ENCODE measurements at regions not wholly inside any gene's neighbourhood (a gene's known extent, or its start where the extent isn't known, plus 50 kb on each side); places are given as distances from the start of the nearest gene placed in this dataset.

DNA sequence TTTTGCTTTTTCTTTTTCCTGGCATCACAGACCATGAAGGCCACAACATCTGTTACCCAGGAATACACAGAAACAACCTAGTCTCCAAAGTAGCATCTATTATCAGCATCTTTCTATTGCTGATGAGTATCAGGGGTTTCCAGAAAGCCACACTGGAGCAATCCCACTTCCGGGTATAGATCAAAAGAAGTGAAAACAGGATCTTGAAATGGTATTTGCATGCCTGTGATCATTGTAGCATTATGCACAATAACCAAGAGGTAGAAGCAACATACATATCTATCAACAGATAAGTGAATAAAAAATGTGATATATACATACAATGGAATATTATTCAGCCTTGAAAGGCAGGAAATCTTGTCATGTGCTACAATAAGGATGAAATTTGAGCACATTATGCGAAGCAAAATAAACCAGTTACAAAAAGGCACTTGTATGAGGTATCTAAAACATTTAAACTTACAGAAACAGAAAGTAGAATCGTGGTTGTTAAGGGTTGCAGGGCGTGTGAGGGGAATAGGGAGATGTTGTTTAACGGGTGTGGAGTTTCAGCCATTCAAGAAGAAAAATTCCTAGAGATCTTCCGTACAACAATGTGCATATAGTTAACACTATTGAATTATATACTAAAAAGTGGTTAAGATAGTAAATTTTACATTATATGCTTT, 115.1 kb downstream of the KCNE4 start:
- H2AFZ ChIP-seq (ENCODE audit: low read length): no peak overlapping the region
- no peaks in the 10 kb centered on the region for H3K4me1 ChIP-seq (ENCODE audit: insufficient read depth, low read length)
- H3K79me2 ChIP-seq (ENCODE audit: low read length): no peaks in the 10 kb centered on the region
- no peaks in the 10 kb centered on the region for H3K9me2 ChIP-seq (replicated peaks; ENCODE audit: low read length)
- no TSS peak for BruUV-seq (replicated peaks)
- H4K20me1 ChIP-seq (ENCODE audit: low read length): no peaks in the 10 kb centered on the region
- H3F3A ChIP-seq (ENCODE audit: low read length, unreplicated experiment): no peaks in the 10 kb centered on the region
- ChIA-PET POLR2A (ENCODE audit: unreplicated experiment) (no interaction called here), CTCF (no interaction called here)
- intact Hi-C loops (cut with micrococcal nuclease): no loop called here
- DNase-seq (no peak), ATAC-seq (no peak)
- no peaks in the 10 kb centered on the region for H3K36me3 ChIP-seq (ENCODE audit: low read depth, low read length)
- peaks cover 6% of the 10 kb centered on the region for H3K27me3 ChIP-seq (ENCODE audit: low read length)
- TF ChIP-seq EZH2 (IDR thresholded peaks at IDR 0.05; ENCODE audit: low read length, unreplicated experiment) (no peak), EZH2phosphoT487 (IDR thresholded peaks at IDR 0.05; ENCODE audit: borderline replicate concordance, low read length) (no peak)
- TF ChIP-seq, protein P1, sequence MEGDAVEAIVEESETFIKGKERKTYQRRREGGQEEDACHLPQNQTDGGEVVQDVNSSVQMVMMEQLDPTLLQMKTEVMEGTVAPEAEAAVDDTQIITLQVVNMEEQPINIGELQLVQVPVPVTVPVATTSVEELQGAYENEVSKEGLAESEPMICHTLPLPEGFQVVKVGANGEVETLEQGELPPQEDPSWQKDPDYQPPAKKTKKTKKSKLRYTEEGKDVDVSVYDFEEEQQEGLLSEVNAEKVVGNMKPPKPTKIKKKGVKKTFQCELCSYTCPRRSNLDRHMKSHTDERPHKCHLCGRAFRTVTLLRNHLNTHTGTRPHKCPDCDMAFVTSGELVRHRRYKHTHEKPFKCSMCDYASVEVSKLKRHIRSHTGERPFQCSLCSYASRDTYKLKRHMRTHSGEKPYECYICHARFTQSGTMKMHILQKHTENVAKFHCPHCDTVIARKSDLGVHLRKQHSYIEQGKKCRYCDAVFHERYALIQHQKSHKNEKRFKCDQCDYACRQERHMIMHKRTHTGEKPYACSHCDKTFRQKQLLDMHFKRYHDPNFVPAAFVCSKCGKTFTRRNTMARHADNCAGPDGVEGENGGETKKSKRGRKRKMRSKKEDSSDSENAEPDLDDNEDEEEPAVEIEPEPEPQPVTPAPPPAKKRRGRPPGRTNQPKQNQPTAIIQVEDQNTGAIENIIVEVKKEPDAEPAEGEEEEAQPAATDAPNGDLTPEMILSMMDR (conservative IDR thresholded peaks at IDR 0.05; ENCODE audit: low read depth, low read length): no peak
- no peak overlapping the region for H3K4me3 ChIP-seq (ENCODE audit: low read length)
- H3K9me3 ChIP-seq (ENCODE audit: low read length): no peaks in the 10 kb centered on the region
- H3K27ac ChIP-seq (ENCODE audit: low read length): no peak overlapping the region
- H3K9ac ChIP-seq (ENCODE audit: low read length): no peak overlapping the region
- no peak overlapping the region for H3K4me2 ChIP-seq (ENCODE audit: low read length)

DNA sequence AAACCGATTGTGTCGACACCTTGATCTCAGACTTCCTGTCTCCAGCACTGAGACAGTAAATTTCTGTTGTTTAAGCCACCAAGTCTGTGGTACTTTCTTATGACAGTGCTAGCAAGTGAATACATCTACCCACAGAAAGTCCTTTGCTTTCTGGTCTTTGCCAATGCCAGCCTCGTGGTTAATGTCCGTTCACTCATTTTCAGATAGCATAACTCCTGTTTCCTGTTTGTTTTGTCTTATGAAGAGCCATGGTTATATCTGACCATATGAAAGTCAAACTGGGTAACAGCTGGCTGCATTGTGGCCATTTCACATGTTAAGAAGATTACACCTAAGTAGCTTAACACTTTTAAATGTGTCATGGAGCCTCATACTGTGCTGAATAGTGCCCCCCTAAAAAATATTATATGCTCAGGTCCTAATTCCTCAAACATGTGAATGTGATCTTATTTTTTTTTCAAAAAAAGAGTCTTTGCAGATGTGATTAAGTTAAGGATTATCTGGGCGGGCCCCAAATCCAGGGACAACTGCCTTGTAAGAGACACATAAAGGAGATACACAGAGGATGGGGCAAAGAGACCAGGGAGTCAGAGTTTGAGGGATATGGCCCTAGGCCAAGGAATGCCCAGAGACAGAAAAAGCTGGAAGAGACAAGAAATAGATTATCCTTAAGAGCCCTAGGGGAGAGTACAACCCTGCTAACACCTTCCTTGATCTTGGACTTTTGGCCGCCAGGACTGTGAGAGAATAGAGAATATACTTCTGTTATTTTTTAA, 118.0 kb downstream of the KCNE4 start:
- intact Hi-C loops (cut with micrococcal nuclease): no loop called here
- H3K27me3 ChIP-seq (ENCODE audit: low read length): peaks cover 16% of the 10 kb centered on the region; the same call in 1 of the 2 replicates
- no peak overlapping the region for H3K4me2 ChIP-seq (ENCODE audit: low read length)
- H3K4me3 ChIP-seq (ENCODE audit: low read length): no peak overlapping the region
- no peaks in the 10 kb centered on the region for H3K79me2 ChIP-seq (ENCODE audit: low read length)
- H3K9ac ChIP-seq (ENCODE audit: low read length): no peak overlapping the region
- H3K4me1 ChIP-seq (ENCODE audit: insufficient read depth, low read length): no peaks in the 10 kb centered on the region
- TF ChIP-seq EZH2 (IDR thresholded peaks at IDR 0.05; ENCODE audit: low read length, unreplicated experiment) (no peak), EZH2phosphoT487 (IDR thresholded peaks at IDR 0.05; ENCODE audit: borderline replicate concordance, low read length) (no peak)
- TF ChIP-seq, protein P1 (conservative IDR thresholded peaks at IDR 0.05; ENCODE audit: low read depth, low read length): no peak
- BruUV-seq (replicated peaks): no TSS peak
- H3F3A ChIP-seq (ENCODE audit: low read length, unreplicated experiment): no peaks in the 10 kb centered on the region
- no peak for DNase-seq
- H4K20me1 ChIP-seq (ENCODE audit: low read length): no peaks in the 10 kb centered on the region
- no peak for ATAC-seq
- no peaks in the 10 kb centered on the region for H3K9me2 ChIP-seq (replicated peaks; ENCODE audit: low read length)
- no peak overlapping the region for H3K27ac ChIP-seq (ENCODE audit: low read length)
- ChIA-PET POLR2A (ENCODE audit: unreplicated experiment) (no interaction called here), CTCF (no interaction called here)
- H3K9me3 ChIP-seq (ENCODE audit: low read length): no peaks in the 10 kb centered on the region
- no peak overlapping the region for H2AFZ ChIP-seq (ENCODE audit: low read length)
- no peaks in the 10 kb centered on the region for H3K36me3 ChIP-seq (ENCODE audit: low read depth, low read length)

DNA sequence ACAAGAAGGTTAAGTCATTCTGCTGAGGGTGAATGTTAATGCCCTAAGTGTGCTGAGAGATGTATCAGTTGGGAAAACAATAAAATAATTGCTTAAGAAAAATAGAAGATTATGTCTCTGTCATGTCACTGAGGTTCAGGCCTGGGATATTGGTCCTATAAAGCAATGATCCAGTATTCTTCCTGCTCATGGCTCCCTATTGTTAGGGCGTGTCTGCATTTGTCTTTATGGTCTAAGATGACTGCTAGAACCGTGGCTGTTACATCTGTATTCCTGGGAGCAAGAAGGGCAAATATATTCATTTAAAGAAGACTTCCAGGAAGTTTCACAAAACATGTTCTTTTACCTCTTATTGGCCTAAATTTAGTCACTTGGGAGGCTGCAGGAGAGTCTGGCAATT, 125.0 kb downstream of the KCNE4 start:
- H3K4me2 ChIP-seq (ENCODE audit: low read length): no peak overlapping the region
- CTCF ChIA-PET: no interaction called here
- ATAC-seq: no peak

More for the DNA sequence above, 125.0 kb downstream of the KCNE4 start:
- no peaks in the 10 kb centered on the region for H3K9me3 ChIP-seq (ENCODE audit: low read length)
- no peak overlapping the region for H3K4me3 ChIP-seq (ENCODE audit: low read length)
- no peak for DNase-seq
- H3K27ac ChIP-seq (ENCODE audit: low read length): no peak overlapping the region
- H3K79me2 ChIP-seq (ENCODE audit: low read length): no peaks in the 10 kb centered on the region
- H3K36me3 ChIP-seq (ENCODE audit: low read depth, low read length): no peaks in the 10 kb centered on the region
- no peaks in the 10 kb centered on the region for H3K9me2 ChIP-seq (replicated peaks; ENCODE audit: low read length)
- H4K20me1 ChIP-seq (ENCODE audit: low read length): no peaks in the 10 kb centered on the region
- intact Hi-C loops (cut with micrococcal nuclease): no loop called here
- no peaks in the 10 kb centered on the region for H3F3A ChIP-seq (ENCODE audit: low read length, unreplicated experiment)
- no peak overlapping the region for H3K9ac ChIP-seq (ENCODE audit: low read length)
- no TSS peak for BruUV-seq (replicated peaks)
- TF ChIP-seq EZH2phosphoT487 (IDR thresholded peaks at IDR 0.05; ENCODE audit: borderline replicate concordance, low read length): no peak
- TF ChIP-seq EZH2 (IDR thresholded peaks at IDR 0.05; ENCODE audit: low read length, unreplicated experiment): no peak
- H3K4me1 ChIP-seq (ENCODE audit: insufficient read depth, low read length): no peaks in the 10 kb centered on the region
- POLR2A ChIA-PET (ENCODE audit: unreplicated experiment): no interaction called here
- H3K27me3 ChIP-seq (ENCODE audit: low read length): peaks cover 52% of the 10 kb centered on the region
- H2AFZ ChIP-seq (ENCODE audit: low read length): no peak overlapping the region

Data from PC-3 (cell line).